ENCODE measurements at regions not wholly inside any gene's neighbourhood (a gene's known extent, or its start where the extent isn't known, plus 50 kb on each side); places are given as distances from the start of the nearest gene placed in this dataset.

GRCh38 chr21:40901691-40902090 is 54.7 kb upstream of the DSCAM start:
- intact Hi-C loops (cut with micrococcal nuclease): no loop called here

- intact Hi-C loops (cut with micrococcal nuclease): no loop called here
Measured at GRCh38 chr21:40902299-40902698, 55.3 kb upstream of the DSCAM start.

GRCh38 chr21:40902993-40903392 is 56.0 kb upstream of the DSCAM start:
- intact Hi-C loops (cut with micrococcal nuclease): no loop called here

- intact Hi-C loops (cut with micrococcal nuclease): no loop called here
Measured at GRCh38 chr21:40905251-40905650, 58.3 kb upstream of the DSCAM start.

- intact Hi-C loops (cut with micrococcal nuclease): no loop called here
Measured at GRCh38 chr21:40912375-40912774, 65.4 kb upstream of the DSCAM start.

- intact Hi-C loops (cut with micrococcal nuclease): no loop called here
Measured at GRCh38 chr21:40915114-40915513, 68.2 kb upstream of the DSCAM start.

- intact Hi-C loops (cut with micrococcal nuclease): no loop called here
Measured at GRCh38 chr21:40923407-40923806, 76.4 kb upstream of the DSCAM start.

- intact Hi-C loops (cut with micrococcal nuclease): no loop called here
Measured at GRCh38 chr21:40923901-40924300, 76.9 kb upstream of the DSCAM start.

- intact Hi-C loops (cut with micrococcal nuclease): no loop called here
Measured at GRCh38 chr21:40924641-40925040, 77.7 kb upstream of the DSCAM start.

GRCh38 chr21:40926238-40926637 is 79.3 kb upstream of the DSCAM start:
- intact Hi-C loops (cut with micrococcal nuclease): no loop called here

GRCh38 chr21:40929833-40930232 is 82.9 kb upstream of the DSCAM start:
- intact Hi-C loops (cut with micrococcal nuclease): no loop called here

- intact Hi-C loops (cut with micrococcal nuclease): no loop called here
Measured at GRCh38 chr21:40931197-40931596, 84.2 kb upstream of the DSCAM start.

- intact Hi-C loops (cut with micrococcal nuclease): no loop called here
Measured at GRCh38 chr21:40936178-40936577, 89.2 kb upstream of the DSCAM start.

- intact Hi-C loops (cut with micrococcal nuclease): no loop called here
Measured at GRCh38 chr21:40936771-40937261, 89.9 kb upstream of the DSCAM start.

- intact Hi-C loops (cut with micrococcal nuclease): no loop called here
Measured at GRCh38 chr21:40938078-40938477, 91.1 kb upstream of the DSCAM start.

- intact Hi-C loops (cut with micrococcal nuclease): no loop called here
Measured at GRCh38 chr21:40938611-40939010, 91.7 kb upstream of the DSCAM start.

- intact Hi-C loops (cut with micrococcal nuclease): no loop called here
Measured at GRCh38 chr21:40947713-40948112, 100.8 kb upstream of the DSCAM start.

GRCh38 chr21:40950970-40951369 is 104.0 kb upstream of the DSCAM start:
- intact Hi-C loops (cut with micrococcal nuclease): no loop called here

GRCh38 chr21:40952551-40953323 is 105.8 kb upstream of the DSCAM start:
- intact Hi-C loops (cut with micrococcal nuclease): no loop called here

GRCh38 chr21:40964691-40965090 is 117.7 kb upstream of the DSCAM start:
- intact Hi-C loops (cut with micrococcal nuclease): no loop called here

GRCh38 chr21:40967771-40968170 is 120.8 kb upstream of the DSCAM start:
- intact Hi-C loops (cut with micrococcal nuclease): no loop called here

GRCh38 chr21:40972151-40972550 is 125.2 kb upstream of the DSCAM start:
- intact Hi-C loops (cut with micrococcal nuclease): no loop called here

Data from T-helper 2 cell treated with Interferon-gamma antibody and Interleukin-4, amounts not matched to agents 100 ng/mL and 5 ng/mL, for 36 hours (primary cell).